CD1c-positive myeloid dendritic cell (primary cell): ENCODE measurements at regions not wholly inside any gene's neighbourhood (a gene's known extent, or its start where the extent isn't known, plus 50 kb on each side); places are given as distances from the start of the nearest gene placed in this dataset.

Experiments
- DNase-seq: peaks from one replicate; pipeline ENCODE4 v3.0.0-alpha.2; 2016; ENCODE audit errors: extremely low spot score

GRCh38 chr2:217066510-217067270, 206.8 kb upstream of the TNP1 start:
- no peak for DNase-seq

DNA sequence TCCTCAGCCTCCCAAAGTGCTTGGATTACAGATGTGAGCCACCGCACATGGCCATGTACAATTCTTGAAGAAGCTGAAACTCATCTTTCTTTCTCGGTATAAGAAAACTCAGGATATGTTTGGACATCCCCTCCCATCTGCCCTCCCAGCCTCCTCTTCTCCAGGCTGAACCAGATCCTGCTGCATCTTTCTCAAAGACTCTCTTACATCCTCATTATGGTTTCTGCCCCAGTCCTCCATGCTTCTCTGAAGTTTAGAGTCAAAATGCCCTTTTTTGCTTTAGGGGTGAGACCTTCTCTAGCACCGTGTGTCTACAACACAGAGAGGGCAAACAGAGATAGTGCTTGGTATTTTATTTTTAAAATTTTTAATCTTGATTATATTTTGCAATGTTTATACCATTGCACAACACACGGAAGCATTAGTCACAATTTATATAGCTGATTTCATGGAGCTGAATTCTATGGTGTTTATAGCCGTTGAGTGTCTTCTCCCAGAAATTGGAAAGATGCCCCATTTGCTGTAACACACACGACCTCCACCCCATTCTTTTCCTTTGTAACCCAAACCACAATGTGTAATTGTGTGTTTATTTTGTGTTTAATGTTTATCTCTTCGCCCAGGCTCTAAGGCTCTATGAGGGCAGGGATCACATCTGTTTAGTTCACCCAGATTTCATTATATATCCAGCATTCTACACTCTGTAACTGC, 206.0 kb upstream of the TNP1 start:
- no peak for DNase-seq

- DNase-seq: no peak
Observed at GRCh38 chr2:217065012-217065290, 205.1 kb upstream of the TNP1 start.

DNA sequence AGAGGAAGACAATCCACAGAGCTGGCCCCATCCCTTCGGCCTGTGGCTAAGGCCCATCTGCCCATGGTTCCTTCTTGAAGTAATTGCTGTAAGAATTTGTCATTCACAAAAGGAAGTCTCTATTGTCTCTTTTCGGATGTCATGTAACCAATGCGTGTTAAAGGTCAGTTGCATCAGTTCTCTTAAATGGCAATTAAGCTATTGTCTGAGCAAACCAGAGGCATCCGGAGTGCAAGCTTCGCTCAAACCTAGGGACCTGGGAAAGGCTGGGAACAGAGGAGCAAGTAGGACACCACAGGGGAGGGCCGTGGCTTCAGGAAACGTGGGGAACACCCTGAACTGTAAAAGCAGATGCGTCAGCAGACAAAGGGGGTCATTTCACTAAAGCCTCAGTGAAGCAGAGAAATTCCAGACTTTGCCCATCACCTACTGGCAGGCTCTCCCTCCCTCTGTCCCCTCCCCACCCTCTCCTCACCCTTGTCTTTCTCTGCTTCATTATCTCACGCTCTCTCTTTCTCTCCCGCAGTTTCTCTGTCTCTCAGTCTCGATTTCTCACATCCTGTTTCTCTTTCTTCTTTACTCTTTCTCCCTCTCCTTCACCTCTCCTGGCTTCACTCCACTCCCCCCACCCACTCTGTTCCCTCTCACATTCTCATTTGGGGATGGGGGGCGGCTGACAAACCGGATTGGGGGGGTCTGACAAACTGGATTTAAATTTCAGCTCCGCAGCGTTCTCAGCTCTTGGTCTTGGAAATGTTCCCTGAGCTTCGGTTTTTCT, 204.6 kb upstream of the TNP1 start:
- peak; percentile 60 for DNase-seq

DNA sequence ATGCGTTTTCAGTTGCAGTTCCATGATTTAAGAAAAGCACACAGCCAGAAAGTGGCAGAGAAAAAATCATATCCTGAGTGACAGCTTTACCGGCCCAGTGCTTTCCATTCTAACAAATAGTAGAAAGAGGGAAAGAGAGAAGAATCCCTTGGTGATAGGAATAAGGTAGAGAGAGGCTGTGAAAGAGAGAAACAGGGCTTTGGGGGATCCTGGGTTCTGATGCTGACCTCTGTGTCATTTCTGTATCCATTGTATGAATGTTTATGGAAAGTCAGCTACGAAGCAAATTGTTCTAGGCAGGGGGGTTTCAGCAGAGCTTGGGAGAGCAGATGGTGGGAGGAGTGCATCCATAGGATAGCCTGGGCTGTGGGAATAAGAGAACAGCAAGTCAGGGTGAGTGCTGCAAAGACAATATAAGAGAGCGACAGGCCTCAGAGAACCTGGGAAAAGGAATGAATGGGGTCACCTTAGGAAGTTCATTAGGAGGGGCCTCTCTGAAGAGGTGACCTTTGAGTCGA, 203.4 kb upstream of the TNP1 start:
- no peak for DNase-seq

- DNase-seq: no peak
Observed at GRCh38 chr2:217062768-217063167, 202.9 kb upstream of the TNP1 start.

- no peak for DNase-seq
Observed at GRCh38 chr2:217061916-217062505, 202.1 kb upstream of the TNP1 start.

- no peak for DNase-seq
Observed at GRCh38 chr2:217060951-217061547, 201.2 kb upstream of the TNP1 start.

DNA sequence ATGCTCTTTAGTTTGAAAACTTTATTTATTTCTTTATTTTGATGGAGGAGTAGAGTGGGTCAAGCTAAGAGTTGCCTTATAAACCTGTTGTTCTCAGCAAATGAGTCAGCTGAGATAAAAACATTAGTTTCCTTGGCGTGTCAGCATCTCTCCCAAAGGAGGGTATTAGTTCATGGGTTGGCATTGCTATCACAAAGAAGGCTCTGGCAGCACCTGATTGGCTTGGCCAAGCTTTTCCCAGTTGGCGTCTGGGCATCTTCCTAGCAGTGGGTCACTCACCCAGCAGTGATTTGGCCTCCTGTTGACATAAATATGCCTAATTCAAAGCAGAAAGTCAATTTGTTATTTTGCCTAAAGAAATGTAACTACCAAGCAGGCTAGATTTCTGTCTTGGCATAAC, 200.7 kb upstream of the TNP1 start:
- DNase-seq: no peak

DNA sequence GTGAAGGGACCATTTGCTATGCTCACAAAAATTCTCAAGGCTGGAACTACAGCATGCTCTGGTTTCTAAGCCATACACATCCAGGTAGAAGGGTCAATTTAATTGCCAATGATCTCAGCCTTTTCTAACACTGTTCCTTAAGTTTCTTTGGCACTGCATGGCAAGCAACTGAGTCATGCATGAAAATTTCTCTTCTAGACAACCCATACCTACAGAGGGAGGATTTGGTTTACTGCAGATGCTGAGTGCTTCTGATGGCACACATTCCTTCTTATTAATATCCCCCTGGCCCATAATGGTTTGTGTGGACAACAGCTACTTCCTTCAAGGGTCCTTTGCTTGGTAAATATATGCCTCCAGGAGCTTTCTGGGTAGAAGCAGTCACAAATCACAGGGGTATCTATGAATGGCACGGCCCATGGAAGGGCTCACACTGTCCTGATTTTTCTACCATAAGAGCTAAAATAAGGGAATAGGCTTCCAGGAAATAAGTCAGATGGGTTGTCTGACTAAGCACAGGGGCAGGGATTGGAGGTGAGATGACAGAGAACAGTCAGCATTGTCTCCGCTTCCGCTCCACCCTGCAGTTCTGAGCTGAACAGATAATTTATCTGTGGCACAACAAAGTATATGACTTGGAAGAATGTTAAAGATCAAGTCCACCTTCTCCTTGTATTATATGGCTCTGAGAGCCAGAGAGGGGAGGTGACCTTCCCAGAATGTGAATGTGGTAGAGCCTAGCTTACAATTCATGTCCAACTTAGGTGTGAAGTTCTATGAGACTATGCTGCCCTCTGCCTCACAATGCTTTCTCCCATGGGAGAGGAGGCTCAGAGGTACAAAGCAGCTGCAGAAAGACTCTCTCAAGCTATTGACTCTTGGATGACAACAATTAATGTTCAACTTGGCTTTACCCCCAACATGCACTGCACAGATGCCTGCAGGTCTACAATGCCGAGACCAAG, 199.2 kb upstream of the TNP1 start:
- no peak for DNase-seq

- DNase-seq: no peak
Observed at GRCh38 chr2:217057773-217058172, 197.9 kb upstream of the TNP1 start.

DNA sequence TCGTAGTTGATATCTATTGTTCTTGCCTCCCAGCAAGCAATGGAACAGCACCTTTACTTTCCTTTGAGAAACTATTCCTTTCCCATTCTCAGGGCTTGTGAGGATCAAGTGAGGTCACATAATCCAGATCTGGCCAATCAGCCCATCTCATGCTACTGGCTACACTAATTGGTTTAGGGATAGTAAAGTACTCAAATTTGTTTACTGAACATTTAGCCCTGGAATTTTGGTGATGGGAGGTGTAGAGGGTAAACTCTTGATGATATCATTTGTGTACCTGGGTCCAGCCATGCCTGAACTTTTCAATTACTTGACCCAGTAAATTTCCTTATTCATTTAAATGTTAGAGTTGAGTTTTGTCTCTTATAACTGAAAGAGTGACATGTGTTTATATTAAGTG, 195.8 kb upstream of the TNP1 start:
- DNase-seq: no peak

DNA sequence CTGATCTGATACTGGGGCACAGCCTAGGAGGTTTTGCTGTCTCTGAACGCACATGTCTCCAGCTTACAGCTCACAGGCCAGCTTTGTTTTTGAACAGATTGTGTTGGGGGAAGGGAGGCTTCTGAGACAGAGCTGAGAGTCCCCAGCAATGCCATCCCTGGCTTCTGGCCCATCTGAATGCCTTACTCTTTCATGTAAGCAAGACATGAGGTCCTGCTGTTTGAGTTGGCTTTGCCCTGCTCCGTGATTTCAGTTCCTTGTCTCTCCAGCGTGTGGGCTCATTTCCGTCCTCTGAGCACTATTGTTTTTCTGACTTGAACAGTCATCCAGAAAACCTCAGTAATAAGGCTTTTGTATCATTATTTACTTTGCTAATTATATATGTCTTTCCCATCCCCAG, 194.9 kb upstream of the TNP1 start:
- peak; percentile 45 for DNase-seq

- no peak for DNase-seq
Observed at GRCh38 chr2:217052856-217053577, 193.2 kb upstream of the TNP1 start.

- peak; percentile 13 for DNase-seq
Observed at GRCh38 chr2:217051416-217051815, 191.6 kb upstream of the TNP1 start.

DNA sequence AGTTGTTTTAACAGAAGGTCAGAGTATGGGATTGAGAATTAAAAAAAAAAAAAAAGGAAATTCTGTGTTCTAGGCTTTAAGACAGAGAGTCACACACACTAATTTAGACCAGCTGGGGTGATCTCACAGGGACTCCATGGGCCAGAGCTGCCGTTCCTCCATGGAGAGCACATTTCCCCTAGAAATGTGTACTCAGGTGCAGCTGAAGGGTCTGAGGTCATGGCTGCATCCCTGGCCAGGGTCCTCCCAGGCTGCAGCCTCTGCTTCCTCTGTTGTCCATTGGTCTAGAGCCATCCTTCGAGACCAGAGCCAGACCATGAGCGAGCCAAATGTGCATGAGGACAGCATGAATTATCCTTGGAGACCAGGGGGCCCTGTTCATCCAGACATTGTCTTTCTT, 190.1 kb upstream of the TNP1 start:
- DNase-seq: no peak

- DNase-seq: no peak
Observed at GRCh38 chr2:217049422-217049821, 189.6 kb upstream of the TNP1 start.

DNA sequence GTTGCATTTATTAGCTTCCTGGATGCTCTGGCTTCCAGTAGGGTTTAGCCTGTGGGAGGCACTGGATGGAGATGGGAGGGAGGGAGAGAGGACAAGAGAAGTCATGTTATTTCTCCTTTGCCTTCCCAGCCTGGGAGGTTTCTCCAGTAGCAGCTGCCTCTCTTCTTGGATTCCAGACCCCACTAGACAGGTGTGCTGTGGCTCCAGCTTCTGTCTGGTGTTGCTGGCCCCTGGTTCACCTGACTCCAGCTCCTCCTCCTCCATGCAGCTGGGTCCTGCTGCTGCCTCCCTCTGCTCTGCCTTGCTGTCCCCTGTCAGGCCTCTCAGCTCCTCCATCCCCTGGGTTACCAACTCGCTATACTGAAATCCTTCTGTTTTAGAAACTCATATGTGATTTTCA, 188.9 kb upstream of the TNP1 start:
- no peak for DNase-seq

DNA sequence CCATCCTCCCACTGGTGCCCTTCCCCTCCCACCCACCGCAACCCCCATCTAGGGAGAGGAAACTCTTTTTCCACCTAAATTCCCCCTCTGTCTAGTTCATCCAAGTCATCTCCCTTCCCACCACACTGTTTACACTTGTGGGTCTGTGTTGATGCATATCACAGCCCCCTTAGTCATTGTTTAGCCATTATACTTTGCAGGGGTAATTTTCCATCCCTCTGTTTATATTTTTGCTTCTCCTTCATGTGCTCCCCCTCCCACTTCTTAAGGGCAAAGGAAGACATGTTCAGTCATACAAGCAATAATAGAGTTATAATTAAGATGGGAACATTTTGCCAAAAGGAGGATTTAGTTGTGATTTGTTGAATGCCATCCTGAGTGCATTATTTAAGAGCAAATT, 187.8 kb upstream of the TNP1 start:
- DNase-seq: no peak

DNA sequence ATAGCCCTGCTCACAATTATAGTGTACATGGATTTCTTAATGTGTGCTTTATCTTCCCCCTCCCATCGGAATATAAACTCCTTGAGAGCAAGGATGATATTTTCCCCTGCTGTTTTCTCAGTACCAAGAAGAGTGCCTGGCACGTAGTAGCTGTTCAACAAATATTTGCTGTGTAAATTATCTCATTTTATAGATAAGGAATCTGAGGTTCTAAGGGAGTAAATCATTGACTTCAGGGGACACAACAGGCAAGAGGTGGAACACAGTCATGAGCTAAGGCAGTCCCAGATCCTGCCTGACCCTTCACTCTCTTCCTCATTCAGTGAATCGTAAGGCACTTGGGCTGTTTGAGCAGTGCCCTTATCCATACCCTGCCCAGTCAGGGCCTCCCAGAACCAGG, 187.3 kb upstream of the TNP1 start:
- no peak for DNase-seq
